Brain microvascular endothelial cell (primary cell): ENCODE measurements at regions not wholly inside any gene's neighbourhood (a gene's known extent, or its start where the extent isn't known, plus 50 kb on each side); places are given as distances from the start of the nearest gene placed in this dataset.
A peak's percentile ranks its signal among the peaks of the same experiment; 100 is the strongest.

ENCODE experiments used
- DNase-seq: peaks from one replicate; pipeline ENCODE4 v3.0.0-alpha.2; 2020
- H3K27ac ChIP-seq: fragments of 250-450 bp; sonication (Bioruptor Pico); 2 replicates; pipeline ENCODE4 v1.5.1; 2020; ENCODE audit warnings: mild to moderate bottlenecking, moderate library complexity
- H3K27me3 ChIP-seq: fragments of 250-450 bp; sonication (Bioruptor Pico); replicated peaks from 2 replicates; pipeline ENCODE4 v1.5.1; 2020; ENCODE audit warnings: mild to moderate bottlenecking
- H3K36me3 ChIP-seq: fragments of 250-450 bp; sonication (Bioruptor Pico); replicated peaks from 2 replicates; pipeline ENCODE4 v1.5.1; 2020; ENCODE audit warnings: mild to moderate bottlenecking
- H3K4me3 ChIP-seq: 2 replicates; pipeline ENCODE4 v1.5.1; 2011; ENCODE audit warnings: low read depth, mild to moderate bottlenecking, control low read depth, low read length, moderate library complexity
- in situ Hi-C: cut with HindIII; loops from 2 replicates; pipeline ENCODE4 v1.10.0; 2017; ENCODE audit warnings: low sequenced_read_pairs, low pct_ligation_motif_present
- TF ChIP-seq, protein P1 (sequence below): IDR thresholded peaks from 2 replicates; pipeline ENCODE4 v1.5.1; 2011; ENCODE audit warnings: low read depth, mild to moderate bottlenecking, moderate library complexity, low read length, control low read depth, inconsistent platforms; ENCODE audit errors: missing control alignments

DNA sequence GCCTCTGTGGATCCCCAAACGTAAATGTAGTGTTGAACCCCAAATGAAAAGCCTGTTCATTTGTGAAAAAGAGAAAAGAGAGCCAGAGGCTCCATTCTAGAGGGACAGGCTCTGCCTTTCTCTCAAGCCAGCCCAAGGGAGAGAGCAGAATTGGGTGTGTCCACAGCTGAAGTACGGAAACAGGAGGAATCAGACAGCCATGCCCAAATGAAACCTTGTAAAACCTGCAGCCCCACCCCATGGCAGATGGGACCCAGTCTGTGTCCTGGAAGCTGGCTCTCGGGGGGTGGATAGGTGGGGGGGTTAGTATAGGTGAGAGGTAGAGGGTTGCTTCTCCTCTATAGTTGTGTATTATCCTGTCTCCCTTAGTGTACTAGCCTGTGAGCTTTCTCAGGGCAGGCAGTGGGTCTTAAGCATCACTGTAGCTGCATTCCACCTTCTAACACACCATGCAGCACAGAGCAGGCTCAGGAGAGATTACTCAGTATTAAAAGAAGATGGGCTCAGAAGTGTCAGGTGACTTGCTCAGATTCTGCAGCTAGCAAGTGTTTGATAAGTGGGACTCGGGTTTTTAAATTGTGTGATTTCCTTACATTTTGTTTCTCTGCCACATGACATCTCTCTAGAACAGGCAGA is 67.4 kb upstream of the SIPA1L2 start:
- no peak overlapping the region for H3K27ac ChIP-seq
- no peaks in the 10 kb centered on the region for H3K27me3 ChIP-seq
- in situ Hi-C loops, result no loop called here
- TF ChIP-seq, protein P1, sequence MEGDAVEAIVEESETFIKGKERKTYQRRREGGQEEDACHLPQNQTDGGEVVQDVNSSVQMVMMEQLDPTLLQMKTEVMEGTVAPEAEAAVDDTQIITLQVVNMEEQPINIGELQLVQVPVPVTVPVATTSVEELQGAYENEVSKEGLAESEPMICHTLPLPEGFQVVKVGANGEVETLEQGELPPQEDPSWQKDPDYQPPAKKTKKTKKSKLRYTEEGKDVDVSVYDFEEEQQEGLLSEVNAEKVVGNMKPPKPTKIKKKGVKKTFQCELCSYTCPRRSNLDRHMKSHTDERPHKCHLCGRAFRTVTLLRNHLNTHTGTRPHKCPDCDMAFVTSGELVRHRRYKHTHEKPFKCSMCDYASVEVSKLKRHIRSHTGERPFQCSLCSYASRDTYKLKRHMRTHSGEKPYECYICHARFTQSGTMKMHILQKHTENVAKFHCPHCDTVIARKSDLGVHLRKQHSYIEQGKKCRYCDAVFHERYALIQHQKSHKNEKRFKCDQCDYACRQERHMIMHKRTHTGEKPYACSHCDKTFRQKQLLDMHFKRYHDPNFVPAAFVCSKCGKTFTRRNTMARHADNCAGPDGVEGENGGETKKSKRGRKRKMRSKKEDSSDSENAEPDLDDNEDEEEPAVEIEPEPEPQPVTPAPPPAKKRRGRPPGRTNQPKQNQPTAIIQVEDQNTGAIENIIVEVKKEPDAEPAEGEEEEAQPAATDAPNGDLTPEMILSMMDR, result no peak
- DNase-seq, result no peak
- no peak overlapping the region for H3K4me3 ChIP-seq
- no peaks in the 10 kb centered on the region for H3K36me3 ChIP-seq

DNA sequence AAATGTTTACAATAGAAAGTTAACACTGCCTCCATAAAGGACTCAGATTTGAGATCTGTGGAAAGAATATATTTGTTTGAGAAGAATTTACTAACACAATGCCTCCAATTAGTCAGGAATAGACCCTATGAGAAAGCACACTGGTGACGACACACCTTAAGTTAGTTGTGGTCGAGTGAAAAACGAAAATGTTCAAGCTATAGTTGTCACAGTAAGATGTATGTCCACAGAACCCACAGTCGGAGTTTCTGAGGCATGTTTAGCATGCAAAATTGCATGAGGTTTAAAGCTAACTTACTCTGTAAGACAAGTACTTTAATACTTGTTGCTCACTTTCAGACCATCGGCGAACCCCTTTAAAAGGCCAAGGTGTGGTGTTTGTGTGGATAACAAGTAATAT is 69.9 kb upstream of the SIPA1L2 start:
- no peak overlapping the region for H3K27ac ChIP-seq
- DNase-seq, result no peak
- no peaks in the 10 kb centered on the region for H3K36me3 ChIP-seq
- H3K27me3 ChIP-seq, result no peaks in the 10 kb centered on the region
- TF ChIP-seq, protein P1, result no peak
- in situ Hi-C loops, result no loop called here
- no peak overlapping the region for H3K4me3 ChIP-seq

DNA sequence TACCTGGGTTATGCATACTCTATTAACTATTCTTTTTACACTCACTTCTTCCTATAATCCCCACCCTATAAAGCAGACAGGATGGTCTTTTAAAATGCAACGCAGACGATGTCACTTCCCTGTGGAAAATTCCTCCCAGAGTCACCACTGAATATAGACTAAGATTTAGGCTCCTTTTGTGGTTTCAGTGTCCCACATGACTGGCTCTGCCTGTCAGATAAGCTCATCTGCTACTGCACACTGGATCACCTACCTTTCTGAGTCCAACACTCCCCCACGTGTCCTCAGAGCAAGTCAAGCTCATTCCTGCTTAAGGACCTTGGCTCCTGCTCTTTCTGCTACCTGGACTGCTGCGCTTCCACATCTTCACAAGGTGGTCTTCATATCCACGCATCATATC is 73.0 kb upstream of the SIPA1L2 start:
- Histone ChIP-seq H3K36me3 (no peaks in the 10 kb centered on the region), H3K27ac (no peak overlapping the region), H3K4me3 (no peak overlapping the region), H3K27me3 (no peaks in the 10 kb centered on the region)
- TF ChIP-seq, protein P1, result no peak
- DNase-seq, result no peak
- in situ Hi-C loops, result no loop called here

DNA sequence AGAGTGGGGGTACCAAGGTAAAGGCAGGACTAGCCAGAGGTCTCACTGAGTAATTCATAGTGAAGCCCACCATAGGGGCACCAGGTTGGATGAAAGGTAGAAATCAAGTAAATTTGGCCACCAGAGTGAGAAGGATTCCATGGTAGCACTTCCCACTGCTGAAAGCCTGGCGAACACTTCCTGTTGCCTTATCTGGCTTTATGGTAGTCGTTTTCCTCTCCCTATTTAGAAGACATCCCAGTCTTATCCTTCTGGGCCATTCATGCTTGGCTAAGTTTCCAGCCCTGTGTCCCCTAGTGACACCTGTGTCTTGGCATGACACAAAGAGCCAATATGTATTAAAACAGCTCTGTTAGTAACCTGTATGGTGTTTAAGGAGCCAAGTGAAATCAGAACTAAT is 74.3 kb upstream of the SIPA1L2 start:
- H3K4me3 ChIP-seq, result no peak overlapping the region
- no peak for DNase-seq
- no peaks in the 10 kb centered on the region for H3K36me3 ChIP-seq
- H3K27ac ChIP-seq, result no peak overlapping the region
- in situ Hi-C loops, result no loop called here
- no peaks in the 10 kb centered on the region for H3K27me3 ChIP-seq
- TF ChIP-seq, protein P1, result no peak

DNA sequence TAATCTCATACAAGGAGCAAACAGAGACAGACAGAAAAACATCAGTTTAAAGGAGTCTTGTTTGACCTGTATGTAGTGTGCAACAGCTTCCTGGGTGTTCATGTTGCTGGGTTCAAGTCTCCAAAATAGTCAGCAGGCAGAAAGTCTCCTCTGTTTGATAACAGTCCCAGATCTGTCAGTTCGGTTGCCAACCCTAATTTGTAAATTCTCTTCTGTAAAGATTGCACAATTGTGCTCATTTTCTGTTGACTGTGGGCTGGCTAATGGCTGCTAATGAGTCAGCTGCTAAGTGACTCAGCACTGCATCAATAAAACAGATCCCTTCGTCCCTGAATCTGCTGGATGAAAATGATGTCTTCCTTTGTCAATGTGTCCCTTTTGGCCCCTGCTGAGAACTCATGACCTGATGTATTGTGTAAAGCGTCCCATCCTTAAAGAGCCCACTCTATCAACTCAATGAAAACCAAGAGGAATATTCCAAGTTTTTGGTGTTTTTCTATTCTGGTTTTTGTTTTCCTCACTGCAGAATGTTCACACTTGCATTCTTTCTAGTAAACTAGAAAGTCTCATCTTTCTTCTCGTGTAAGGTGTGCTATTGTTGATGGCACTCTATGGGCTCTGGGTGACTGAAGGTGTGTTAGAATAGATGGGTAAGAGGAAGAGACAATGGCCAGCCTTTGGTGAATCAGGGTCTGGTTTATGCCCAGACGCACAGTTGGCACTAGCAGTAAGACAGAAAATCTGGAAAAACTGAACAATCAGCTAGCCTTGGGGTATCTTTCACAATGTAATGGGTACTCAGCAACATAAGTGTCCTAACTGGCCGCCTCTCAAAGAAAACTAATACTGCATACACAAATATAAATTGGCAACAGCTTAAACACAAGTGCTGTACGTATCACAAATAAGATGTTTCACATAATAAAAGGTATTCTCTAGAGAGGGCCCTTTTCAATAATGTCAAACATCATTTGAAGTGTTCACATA is 75.1 kb upstream of the SIPA1L2 start:
- DNase-seq, result peak; percentile 63
- TF ChIP-seq, protein P1, result no peak
- Histone ChIP-seq H3K4me3 (no peak overlapping the region), H3K27ac (no peak overlapping the region), H3K27me3 (no peaks in the 10 kb centered on the region), H3K36me3 (no peaks in the 10 kb centered on the region)
- in situ Hi-C loops, result no loop called here
